GM23338 (cell line): ENCODE measurements at regions not wholly inside any gene's neighbourhood (a gene's known extent, or its start where the extent isn't known, plus 50 kb on each side); places are given as distances from the start of the nearest gene placed in this dataset.

ENCODE experiments used
- CREB1 ChIP-seq: fragments of 250-450 bp; sonication (Bioruptor Pico); IDR thresholded peaks from 2 replicates; pipeline ENCODE4 v1.5.0; 2020; ENCODE audit warnings: low read depth, mild to moderate bottlenecking, moderate library complexity
- EZH2 ChIP-seq: fragments of 200-600 bp; sonication (generic); IDR thresholded peaks from one replicate; pipeline ENCODE4 v1.8.0; 2017; ENCODE audit warnings: antibody characterized with exemption, mild to moderate bottlenecking, low read depth; ENCODE audit not compliant: unreplicated experiment
- EZH2phosphoT487 ChIP-seq: fragments of 200-600 bp; sonication (generic); IDR thresholded peaks from one replicate; pipeline ENCODE4 v1.8.1; 2018; ENCODE audit warnings: antibody characterized with exemption; ENCODE audit not compliant: unreplicated experiment
- NANOG ChIP-seq: IDR thresholded peaks from 2 replicates; pipeline ENCODE4 v1.6.1; 2016; ENCODE audit warnings: antibody characterized with exemption, borderline replicate concordance
- POLR2AphosphoS5 ChIP-seq: IDR thresholded peaks from 2 replicates; pipeline ENCODE4 v1.6.1; 2016; ENCODE audit warnings: antibody characterized with exemption, low read depth
- TF ChIP-seq, protein P1 (sequence below), 2 experiments: fragments of 200-600 bp in 1 of 2; sonication (generic) in 1 of 2; conservative IDR thresholded peaks; 2 replicates each; pipeline versions ENCODE4 v1.5.1 to v1.6.1; 2016 to 2017; ENCODE audit warnings: antibody characterized with exemption in 2 of 2, low read depth in 2 of 2, mild to moderate bottlenecking in 2 of 2, moderate library complexity in 1 of 2
- TF ChIP-seq, protein P2 (sequence below): IDR thresholded peaks from one replicate; pipeline ENCODE4 v1.6.1; 2018; ENCODE audit warnings: antibody characterized with exemption; ENCODE audit not compliant: unreplicated experiment
- TF ChIP-seq, protein P3 (sequence below): IDR thresholded peaks from 2 replicates; pipeline ENCODE4 v1.6.1; 2016; ENCODE audit warnings: antibody characterized with exemption

DNA sequence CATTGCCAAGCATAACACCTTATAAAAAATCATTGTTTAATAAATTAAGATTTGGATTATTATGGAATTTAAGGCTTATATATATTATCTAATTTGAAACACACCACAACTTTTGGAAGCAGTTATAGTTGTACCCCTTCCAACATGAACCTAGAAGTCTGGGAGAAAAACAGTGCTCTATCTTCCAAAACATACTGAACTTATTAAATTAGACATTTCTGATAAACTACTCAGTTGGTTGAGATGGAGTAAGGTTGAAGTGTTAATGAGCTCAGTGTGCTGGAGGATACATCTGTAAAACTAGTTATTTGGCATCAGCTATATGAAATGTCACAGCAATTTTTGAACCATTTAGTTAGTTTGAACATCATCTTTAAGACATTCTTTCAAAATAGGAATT is 227.4 kb downstream of the ALX1 start:
- TF ChIP-seq, protein P1, sequence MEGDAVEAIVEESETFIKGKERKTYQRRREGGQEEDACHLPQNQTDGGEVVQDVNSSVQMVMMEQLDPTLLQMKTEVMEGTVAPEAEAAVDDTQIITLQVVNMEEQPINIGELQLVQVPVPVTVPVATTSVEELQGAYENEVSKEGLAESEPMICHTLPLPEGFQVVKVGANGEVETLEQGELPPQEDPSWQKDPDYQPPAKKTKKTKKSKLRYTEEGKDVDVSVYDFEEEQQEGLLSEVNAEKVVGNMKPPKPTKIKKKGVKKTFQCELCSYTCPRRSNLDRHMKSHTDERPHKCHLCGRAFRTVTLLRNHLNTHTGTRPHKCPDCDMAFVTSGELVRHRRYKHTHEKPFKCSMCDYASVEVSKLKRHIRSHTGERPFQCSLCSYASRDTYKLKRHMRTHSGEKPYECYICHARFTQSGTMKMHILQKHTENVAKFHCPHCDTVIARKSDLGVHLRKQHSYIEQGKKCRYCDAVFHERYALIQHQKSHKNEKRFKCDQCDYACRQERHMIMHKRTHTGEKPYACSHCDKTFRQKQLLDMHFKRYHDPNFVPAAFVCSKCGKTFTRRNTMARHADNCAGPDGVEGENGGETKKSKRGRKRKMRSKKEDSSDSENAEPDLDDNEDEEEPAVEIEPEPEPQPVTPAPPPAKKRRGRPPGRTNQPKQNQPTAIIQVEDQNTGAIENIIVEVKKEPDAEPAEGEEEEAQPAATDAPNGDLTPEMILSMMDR (conservative IDR thresholded peaks at IDR 0.05; ENCODE audit: low read depth in 2 of 2) = no peak
- no peak for TF ChIP-seq EZH2
- TF ChIP-seq CREB1 (CRISPR knock-in tag) = no peak
- TF ChIP-seq EZH2phosphoT487 = no peak
- no peak for TF ChIP-seq POLR2AphosphoS5
- TF ChIP-seq, protein P2, sequence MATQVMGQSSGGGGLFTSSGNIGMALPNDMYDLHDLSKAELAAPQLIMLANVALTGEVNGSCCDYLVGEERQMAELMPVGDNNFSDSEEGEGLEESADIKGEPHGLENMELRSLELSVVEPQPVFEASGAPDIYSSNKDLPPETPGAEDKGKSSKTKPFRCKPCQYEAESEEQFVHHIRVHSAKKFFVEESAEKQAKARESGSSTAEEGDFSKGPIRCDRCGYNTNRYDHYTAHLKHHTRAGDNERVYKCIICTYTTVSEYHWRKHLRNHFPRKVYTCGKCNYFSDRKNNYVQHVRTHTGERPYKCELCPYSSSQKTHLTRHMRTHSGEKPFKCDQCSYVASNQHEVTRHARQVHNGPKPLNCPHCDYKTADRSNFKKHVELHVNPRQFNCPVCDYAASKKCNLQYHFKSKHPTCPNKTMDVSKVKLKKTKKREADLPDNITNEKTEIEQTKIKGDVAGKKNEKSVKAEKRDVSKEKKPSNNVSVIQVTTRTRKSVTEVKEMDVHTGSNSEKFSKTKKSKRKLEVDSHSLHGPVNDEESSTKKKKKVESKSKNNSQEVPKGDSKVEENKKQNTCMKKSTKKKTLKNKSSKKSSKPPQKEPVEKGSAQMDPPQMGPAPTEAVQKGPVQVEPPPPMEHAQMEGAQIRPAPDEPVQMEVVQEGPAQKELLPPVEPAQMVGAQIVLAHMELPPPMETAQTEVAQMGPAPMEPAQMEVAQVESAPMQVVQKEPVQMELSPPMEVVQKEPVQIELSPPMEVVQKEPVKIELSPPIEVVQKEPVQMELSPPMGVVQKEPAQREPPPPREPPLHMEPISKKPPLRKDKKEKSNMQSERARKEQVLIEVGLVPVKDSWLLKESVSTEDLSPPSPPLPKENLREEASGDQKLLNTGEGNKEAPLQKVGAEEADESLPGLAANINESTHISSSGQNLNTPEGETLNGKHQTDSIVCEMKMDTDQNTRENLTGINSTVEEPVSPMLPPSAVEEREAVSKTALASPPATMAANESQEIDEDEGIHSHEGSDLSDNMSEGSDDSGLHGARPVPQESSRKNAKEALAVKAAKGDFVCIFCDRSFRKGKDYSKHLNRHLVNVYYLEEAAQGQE = no peak
- no peak for TF ChIP-seq NANOG
- TF ChIP-seq, protein P3, sequence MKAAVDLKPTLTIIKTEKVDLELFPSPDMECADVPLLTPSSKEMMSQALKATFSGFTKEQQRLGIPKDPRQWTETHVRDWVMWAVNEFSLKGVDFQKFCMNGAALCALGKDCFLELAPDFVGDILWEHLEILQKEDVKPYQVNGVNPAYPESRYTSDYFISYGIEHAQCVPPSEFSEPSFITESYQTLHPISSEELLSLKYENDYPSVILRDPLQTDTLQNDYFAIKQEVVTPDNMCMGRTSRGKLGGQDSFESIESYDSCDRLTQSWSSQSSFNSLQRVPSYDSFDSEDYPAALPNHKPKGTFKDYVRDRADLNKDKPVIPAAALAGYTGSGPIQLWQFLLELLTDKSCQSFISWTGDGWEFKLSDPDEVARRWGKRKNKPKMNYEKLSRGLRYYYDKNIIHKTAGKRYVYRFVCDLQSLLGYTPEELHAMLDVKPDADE = no peak
